Pancreas (tissue), 10 donors: ENCODE measurements at regions not wholly inside any gene's neighbourhood (a gene's known extent, or its start where the extent isn't known, plus 50 kb on each side); places are given as distances from the start of the nearest gene placed in this dataset.

ENCODE experiments used
- ATAC-seq, 4 donors: fragments of 200-7000 bp; cut with Tn5 transposase; one replicate each; pipeline versions ENCODE4 v1.8.0 to v1.9.1; 2020; ENCODE audit warnings: mild to moderate bottlenecking in 4 of 4, moderate library complexity in 4 of 4
- DNase-seq, 6 donors: peaks; one replicate each; pipeline ENCODE4 v3.0.0-alpha.2; 2020
- FAIRE-seq: peaks from 2 replicates; lab custom pipeline; 2012; peaks lifted over from hg19 to GRCh38; lab: Jason Lieb, UNC
- H3K27ac ChIP-seq, 4 donors: fragments of 200-600 bp; sonication (generic); 1 replicate in 3 of 4; 2 replicates in 1 of 4; pipeline versions ENCODE4 v1.5.0 to v1.8.0; 2020
- H3K27me3 ChIP-seq, 4 donors: fragments of 200-600 bp; one replicate each; pipeline ENCODE4 v1.8.0; 2021
- H3K36me3 ChIP-seq, 3 donors: fragments of 200-600 bp; sonication (generic) in 1 of 3; one replicate each; pipeline versions ENCODE4 v1.5.0 to v1.8.0; 2020 to 2021
- H3K4me1 ChIP-seq, 3 donors: fragments of 200-600 bp; one replicate each; pipeline ENCODE4 v1.8.0; 2021
- H3K4me3 ChIP-seq, 4 donors: fragments of 200-600 bp; sonication (generic) in 2 of 4; one replicate each; pipeline versions ENCODE4 v1.5.0 to v1.8.0; 2020 to 2021
- H3K9me3 ChIP-seq, 4 donors: fragments of 200-600 bp; one replicate each; pipeline ENCODE4 v1.8.0; 2021
- CTCF ChIP-seq, 4 donors: fragments of 200-600 bp; sonication (generic) in 3 of 4; IDR thresholded peaks; one replicate each; pipeline versions ENCODE4 v1.5.0 to v1.8.0; 2021; ENCODE audit warnings: antibody characterized with exemption in 4 of 4
- WGBS, 2 donors: extraction: QIAGEN DNeasy Blood & Tissue Kit; methylation state at CpG; one replicate each; pipeline ENCODE4 v1.1.7; 2013; 5-methylcytosine and 5-hydroxymethylcytosine counted together
- intact Hi-C, 3 donors: fragments of 100-400 bp; cut with DNase I; formaldehyde crosslinking; loops; one replicate each; pipeline versions ENCODE4 v1.11.1 to v1.14.2; 2022
- donor health status: healthy with polysubstance abuse.
- donor health status: DM: no; HTN: no; CAD: no; lungs with moderate emphysema.
- donor health status: DM: no; HTN: no; CAD: no.
- donor health status: control.
- donor health status: control.
- donor health status: Bipolar disorder and iron deficiency.
- donor health status: DM: yes; HTN: yes; CAD: no.
- donor health status: DM: no; HTN: no; CAD: no.
- donor health status: DM: no; HTN: no; CAD: no.
- donor health status: DM: yes; HTN: yes; CAD: no.

GRCh38 chr15:94610485-94610884 is 379.1 kb downstream of the MCTP2 start:
- Histone ChIP-seq H3K27ac (no peak overlapping the region), H3K36me3 (no peaks in the 10 kb centered on the region), H3K27me3 (no peaks in the 10 kb centered on the region), H3K4me3 (no peak overlapping the region), H3K4me1 (no peaks in the 10 kb centered on the region), H3K9me3 (no peaks in the 10 kb centered on the region)
- no peak for FAIRE-seq
- intact Hi-C loops = no loop called here
- TF ChIP-seq CTCF (IDR thresholded peaks at IDR 0.05) = no peak
- 73% methylated on average over 3 of the region's 3 CpGs for WGBS, 2 donors
- ATAC-seq = no peak
- no peak for DNase-seq

GRCh38 chr15:94611656-94612055 is 380.3 kb downstream of the MCTP2 start:
- H3K27me3 ChIP-seq = no peaks in the 10 kb centered on the region
- H3K36me3 ChIP-seq = no peaks in the 10 kb centered on the region
- H3K4me3 ChIP-seq = no peak overlapping the region
- 74 to 79% methylated on average over 2 of the region's 2 CpGs for WGBS, 2 donors
- no peaks in the 10 kb centered on the region for H3K9me3 ChIP-seq
- H3K27ac ChIP-seq = no peak overlapping the region
- intact Hi-C loops = no loop called here
- DNase-seq (no peak), ATAC-seq (no peak), FAIRE-seq (no peak)
- TF ChIP-seq CTCF (IDR thresholded peaks at IDR 0.05) = no peak
- no peaks in the 10 kb centered on the region for H3K4me1 ChIP-seq

- no peaks in the 10 kb centered on the region for H3K27me3 ChIP-seq
- no peak overlapping the region for H3K27ac ChIP-seq
- no peak overlapping the region for H3K4me3 ChIP-seq
- no peak for TF ChIP-seq CTCF (IDR thresholded peaks at IDR 0.05)
- no peak for DNase-seq
- 60 to 66% methylated on average over 3 of the region's 3 CpGs for WGBS, 2 donors
- intact Hi-C loops = no loop called here
- H3K9me3 ChIP-seq = no peaks in the 10 kb centered on the region
- H3K36me3 ChIP-seq = no peaks in the 10 kb centered on the region
- FAIRE-seq = no peak
- no peak for ATAC-seq
- H3K4me1 ChIP-seq = no peaks in the 10 kb centered on the region
These were observed 384.3 kb downstream of the MCTP2 start for GRCh38 chr15:94615688-94616087.

- 68 to 72% methylated on average over 5 of the region's 5 CpGs for WGBS, 2 donors
- ATAC-seq = no peak
These were observed 389.3 kb downstream of the MCTP2 start for GRCh38 chr15:94620632-94621031.

GRCh38 chr15:94621736-94622135 is 390.4 kb downstream of the MCTP2 start:
- FAIRE-seq = no peak
- no peak for TF ChIP-seq CTCF (IDR thresholded peaks at IDR 0.05)

More at GRCh38 chr15:94620632-94621031, 389.3 kb downstream of the MCTP2 start:
- Histone ChIP-seq H3K4me1 (no peaks in the 10 kb centered on the region), H3K4me3 (no peak overlapping the region), H3K27ac (no peak overlapping the region), H3K27me3 (no peaks in the 10 kb centered on the region), H3K9me3 (no peaks in the 10 kb centered on the region), H3K36me3 (no peaks in the 10 kb centered on the region)
- no peak for TF ChIP-seq CTCF (IDR thresholded peaks at IDR 0.05)
- no peak for FAIRE-seq
- intact Hi-C loops = no loop called here
- DNase-seq = no peak

More at GRCh38 chr15:94621736-94622135, 390.4 kb downstream of the MCTP2 start:
- intact Hi-C loops = no loop called here
- Histone ChIP-seq H3K4me1 (no peaks in the 10 kb centered on the region), H3K36me3 (no peaks in the 10 kb centered on the region), H3K27ac (no peak overlapping the region), H3K9me3 (no peaks in the 10 kb centered on the region), H3K4me3 (no peak overlapping the region), H3K27me3 (no peaks in the 10 kb centered on the region)
- ATAC-seq (no peak), DNase-seq (no peak)
